CD4-positive, alpha-beta T cell (primary cell): ENCODE measurements at regions not wholly inside any gene's neighbourhood (a gene's known extent, or its start where the extent isn't known, plus 50 kb on each side); places are given as distances from the start of the nearest gene placed in this dataset.

ENCODE experiments used
- ATAC-seq: fragments of 200-7000 bp; cut with Tn5 transposase; one replicate; pipeline ENCODE4 v1.10.0; 2022; ENCODE audit warnings: mild to moderate bottlenecking; ENCODE audit not compliant: poor library complexity
- CTCF ChIA-PET: fragments of 350-600 bp; sonication (Branson Sonifier 250); formaldehyde crosslinking; loops from one replicate; lab custom pipeline; 2021; ENCODE audit warnings: antibody characterized with exemption, inconsistent platforms; lab: Charles Lee
- POLR2A ChIA-PET: fragments of 350-600 bp; sonication (Branson Sonifier 250); formaldehyde crosslinking; loops from one replicate; lab custom pipeline; 2021; ENCODE audit warnings: antibody characterized with exemption, inconsistent platforms; lab: Charles Lee
- DNase-seq, 14 experiments: peaks; one replicate each; pipeline ENCODE4 v3.0.0-alpha.2; 2013 to 2020; ENCODE audit warnings: mixed read lengths in 2 of 14
- H3K27ac ChIP-seq, 2 donors: one replicate each; pipeline versions ENCODE4 v1.5.1 to v1.7.0; 2013; ENCODE audit warnings: low read length in 2 of 2, low read depth in 1 of 2, mild to moderate bottlenecking in 1 of 2
- H3K27me3 ChIP-seq, 2 experiments: 1 replicate in 1 of 2; 2 replicates in 1 of 2; pipeline versions ENCODE4 v1.6.1 to v1.7.0; 2013; ENCODE audit warnings: low read length in 2 of 2, control low read depth in 1 of 2, mild to moderate bottlenecking in 1 of 2, moderate library complexity in 1 of 2; ENCODE audit not compliant: insufficient read depth in 2 of 2, control insufficient read depth in 1 of 2
- H3K36me3 ChIP-seq: one replicate; pipeline ENCODE4 v1.6.1; 2013; ENCODE audit warnings: low read length, control low read depth; ENCODE audit not compliant: insufficient read depth
- H3K4me1 ChIP-seq: one replicate; pipeline ENCODE4 v1.6.1; 2013; ENCODE audit warnings: low read length, control low read depth; ENCODE audit not compliant: insufficient read depth
- H3K4me3 ChIP-seq: one replicate; pipeline ENCODE4 v1.5.1; 2013; ENCODE audit warnings: mild to moderate bottlenecking, low read length, moderate library complexity
- H3K9me3 ChIP-seq, 2 experiments: 1 replicate in 1 of 2; 2 replicates in 1 of 2; pipeline versions ENCODE4 v1.6.1 to v1.7.0; 2013; ENCODE audit warnings: low read length in 2 of 2, mild to moderate bottlenecking in 2 of 2, control low read depth in 1 of 2, moderate library complexity in 1 of 2; ENCODE audit not compliant: control insufficient read depth in 1 of 2, insufficient read depth in 1 of 2
- H3K27ac Mint-ChIP-seq: one replicate; pipeline ENCODE4 v1.8.0; 2020; ENCODE audit warnings: mixed read lengths
- H3K27me3 Mint-ChIP-seq: one replicate; pipeline ENCODE4 v1.8.0; 2021; ENCODE audit warnings: mixed read lengths
- H3K36me3 Mint-ChIP-seq: one replicate; pipeline ENCODE4 v1.8.0; 2021; ENCODE audit warnings: low read depth, mixed read lengths
- H3K4me1 Mint-ChIP-seq: one replicate; pipeline ENCODE4 v1.8.0; 2021; ENCODE audit warnings: low read depth, mixed read lengths
- H3K4me3 Mint-ChIP-seq: one replicate; pipeline ENCODE4 v1.8.0; 2020; ENCODE audit warnings: mild to moderate bottlenecking, mixed read lengths
- H3K9me3 Mint-ChIP-seq: one replicate; pipeline ENCODE4 v1.8.0; 2020; ENCODE audit warnings: mixed read lengths
- CTCF ChIP-seq: fragments of 200-600 bp; IDR thresholded peaks from one replicate; pipeline ENCODE4 v1.8.0; 2022; ENCODE audit warnings: antibody characterized with exemption, mild to moderate bottlenecking
- intact Hi-C, 2 experiments: fragments of 100-400 bp; cut with DNase I in 1 of 2; cut with micrococcal nuclease in 1 of 2; formaldehyde crosslinking; loops; one replicate each; pipeline versions ENCODE4 v1.15.1 to v1.9.0; 2023 to 2025; cut with DNase I, micrococcal nuclease

DNA sequence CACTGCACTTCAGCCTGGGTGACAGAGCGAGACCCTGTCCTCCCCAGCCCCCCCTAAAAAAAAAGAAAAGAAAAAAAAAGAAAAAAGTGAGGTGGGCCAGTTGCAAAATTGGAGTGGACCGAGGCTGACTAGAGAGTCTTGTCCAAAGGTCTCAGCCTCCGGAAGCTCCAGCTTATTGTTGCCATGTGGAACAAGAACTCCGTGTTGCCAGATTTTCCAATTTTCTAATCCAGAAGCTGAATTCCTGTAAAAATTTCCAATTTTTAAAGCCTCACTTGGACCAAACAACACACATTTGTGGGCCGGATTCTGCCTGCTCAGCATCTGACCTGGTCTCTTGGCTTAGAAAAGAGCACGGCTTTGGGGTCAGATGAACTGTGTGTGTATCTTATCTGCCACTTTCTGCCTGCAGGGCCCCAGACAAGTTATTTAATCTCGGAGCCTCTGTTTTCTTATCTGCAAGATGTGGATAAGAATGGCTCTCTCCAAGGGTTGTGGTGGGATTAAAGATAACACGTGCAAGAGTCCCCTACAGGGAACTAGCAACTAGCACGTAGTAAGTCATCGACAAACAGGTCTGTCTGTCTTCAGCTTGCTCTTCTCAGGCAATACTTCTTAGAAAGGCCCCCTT lies 73.7 kb upstream of the TLE3 start:
- Mint-ChIP-seq H3K9me3 (no peaks in the 10 kb centered on the region), H3K27me3 (no peaks in the 10 kb centered on the region), H3K4me1 (no peaks in the 10 kb centered on the region), H3K36me3 (no peaks in the 10 kb centered on the region), H3K27ac (no peak overlapping the region), H3K4me3 (no peak overlapping the region)
- ChIA-PET POLR2A (no interaction called here), CTCF (no interaction called here)
- ATAC-seq (no peak), DNase-seq (no peak)
- TF ChIP-seq CTCF, result no peak
- Histone ChIP-seq H3K36me3 (no peaks in the 10 kb centered on the region), H3K4me1 (no peaks in the 10 kb centered on the region), H3K4me3 (no peak overlapping the region), H3K9me3 (no peaks in the 10 kb centered on the region), H3K27me3 (no peaks in the 10 kb centered on the region), H3K27ac (no peak overlapping the region)
- intact Hi-C loops, result loop anchor here in 1 of 2 experiments (5.0 kb wide), 1 partner anchor 54 kb away; no protein-coding TSS in a partner anchor

- no peaks in the 10 kb centered on the region for H3K36me3 ChIP-seq
- H3K27ac ChIP-seq, result no peak overlapping the region
- H3K9me3 ChIP-seq, result no peaks in the 10 kb centered on the region
- H3K27ac Mint-ChIP-seq, result no peak overlapping the region
- no peaks in the 10 kb centered on the region for H3K4me1 ChIP-seq
- POLR2A ChIA-PET, result no interaction called here
- no peaks in the 10 kb centered on the region for H3K9me3 Mint-ChIP-seq
- H3K4me1 Mint-ChIP-seq, result no peaks in the 10 kb centered on the region
- no peaks in the 10 kb centered on the region for H3K36me3 Mint-ChIP-seq
- no peak overlapping the region for H3K4me3 Mint-ChIP-seq
- DNase-seq (no peak), ATAC-seq (no peak)
- no peaks in the 10 kb centered on the region for H3K27me3 ChIP-seq
- intact Hi-C loops, result loop anchor here in 1 of 2 experiments (5.0 kb wide), 1 partner anchor 53 kb away; no protein-coding TSS in a partner anchor
- CTCF ChIA-PET, result no interaction called here
- H3K27me3 Mint-ChIP-seq, result no peaks in the 10 kb centered on the region
- no peak for TF ChIP-seq CTCF
- H3K4me3 ChIP-seq, result no peak overlapping the region
Observed at GRCh38 chr15:70170096-70170699, 72.5 kb upstream of the TLE3 start.

- H3K36me3 Mint-ChIP-seq, result no peaks in the 10 kb centered on the region
- CTCF ChIA-PET, result no interaction called here
- POLR2A ChIA-PET, result no interaction called here
- DNase-seq (no peak), ATAC-seq (no peak)
- H3K4me3 Mint-ChIP-seq, result no peak overlapping the region
- H3K4me1 Mint-ChIP-seq, result no peaks in the 10 kb centered on the region
- H3K4me3 ChIP-seq, result no peak overlapping the region
- H3K9me3 Mint-ChIP-seq, result no peaks in the 10 kb centered on the region
- no peaks in the 10 kb centered on the region for H3K27me3 ChIP-seq
- H3K4me1 ChIP-seq, result no peaks in the 10 kb centered on the region
- H3K36me3 ChIP-seq, result no peaks in the 10 kb centered on the region
- TF ChIP-seq CTCF, result no peak
- H3K27ac Mint-ChIP-seq, result no peak overlapping the region
- H3K9me3 ChIP-seq, result no peaks in the 10 kb centered on the region
- intact Hi-C loops, result no loop called here
- H3K27me3 Mint-ChIP-seq, result no peaks in the 10 kb centered on the region
- H3K27ac ChIP-seq, result no peak overlapping the region
Observed at GRCh38 chr15:70169147-70169546, 71.4 kb upstream of the TLE3 start.
